ENCODE measurements at regions not wholly inside any gene's neighbourhood (a gene's known extent, or its start where the extent isn't known, plus 50 kb on each side); places are given as distances from the start of the nearest gene placed in this dataset.

DNA sequence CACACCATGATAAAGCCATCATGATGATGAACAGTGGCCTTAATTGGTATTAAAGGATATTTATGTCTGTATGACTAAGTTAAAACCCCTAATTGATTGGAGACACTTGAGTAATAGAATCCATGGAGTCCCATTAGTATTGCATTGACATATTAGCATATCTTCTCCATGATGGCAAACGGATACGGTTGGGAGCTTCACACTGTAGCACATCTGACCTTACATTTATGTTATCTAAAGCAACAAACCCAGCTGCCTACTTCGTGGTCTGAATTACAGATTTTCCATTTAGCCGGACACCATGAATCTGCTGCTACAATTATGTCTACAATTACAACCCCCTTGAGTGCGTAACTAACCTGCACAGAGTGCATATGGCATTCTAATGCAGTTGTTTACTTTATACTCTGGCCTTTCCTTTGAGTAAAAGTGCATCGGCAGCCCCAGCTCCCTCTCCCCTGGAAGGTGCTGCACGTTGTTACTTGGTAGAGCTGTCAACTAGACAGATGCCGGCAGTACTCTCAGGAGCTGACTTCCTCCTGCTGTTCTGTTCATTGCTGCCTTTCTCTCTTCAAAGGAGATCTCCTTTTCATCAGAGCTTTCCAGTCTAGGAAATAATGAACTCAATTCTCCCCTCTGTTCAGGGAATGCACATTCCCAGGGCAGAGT, 92.1 kb downstream of the LRRC30 start (continued):
- TF ChIP-seq, protein P1, sequence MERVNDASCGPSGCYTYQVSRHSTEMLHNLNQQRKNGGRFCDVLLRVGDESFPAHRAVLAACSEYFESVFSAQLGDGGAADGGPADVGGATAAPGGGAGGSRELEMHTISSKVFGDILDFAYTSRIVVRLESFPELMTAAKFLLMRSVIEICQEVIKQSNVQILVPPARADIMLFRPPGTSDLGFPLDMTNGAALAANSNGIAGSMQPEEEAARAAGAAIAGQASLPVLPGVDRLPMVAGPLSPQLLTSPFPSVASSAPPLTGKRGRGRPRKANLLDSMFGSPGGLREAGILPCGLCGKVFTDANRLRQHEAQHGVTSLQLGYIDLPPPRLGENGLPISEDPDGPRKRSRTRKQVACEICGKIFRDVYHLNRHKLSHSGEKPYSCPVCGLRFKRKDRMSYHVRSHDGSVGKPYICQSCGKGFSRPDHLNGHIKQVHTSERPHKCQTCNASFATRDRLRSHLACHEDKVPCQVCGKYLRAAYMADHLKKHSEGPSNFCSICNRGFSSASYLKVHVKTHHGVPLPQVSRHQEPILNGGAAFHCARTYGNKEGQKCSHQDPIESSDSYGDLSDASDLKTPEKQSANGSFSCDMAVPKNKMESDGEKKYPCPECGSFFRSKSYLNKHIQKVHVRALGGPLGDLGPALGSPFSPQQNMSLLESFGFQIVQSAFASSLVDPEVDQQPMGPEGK (CRISPR knock-in tag; IDR thresholded peaks at IDR 0.05; ENCODE audit: borderline replicate concordance) = no peak
- no peak for TF ChIP-seq GLIS3 (CRISPR knock-in tag; IDR thresholded peaks at IDR 0.05)

DNA sequence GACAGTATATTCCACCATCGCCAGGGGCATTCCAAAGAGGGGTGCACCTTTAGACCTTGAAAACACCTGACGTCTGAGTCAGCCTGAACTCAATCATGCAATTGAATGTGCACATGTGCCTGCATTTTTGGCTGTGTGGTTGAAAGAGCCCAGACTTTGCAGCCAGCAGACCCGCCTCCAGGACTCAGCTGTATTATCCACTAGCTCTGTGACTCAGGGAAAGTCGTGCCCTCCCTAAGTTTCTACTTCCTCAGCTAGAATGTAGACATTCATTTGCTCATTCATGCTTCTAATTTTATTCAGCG, 94.2 kb downstream of the LRRC30 start:
- TF ChIP-seq OSR1 (CRISPR knock-in tag; IDR thresholded peaks at IDR 0.05) = no peak
- TF ChIP-seq, protein P1 (CRISPR knock-in tag; IDR thresholded peaks at IDR 0.05; ENCODE audit: borderline replicate concordance) = no peak
- no peak for TF ChIP-seq GLIS3 (CRISPR knock-in tag; IDR thresholded peaks at IDR 0.05)
- no peak for TF ChIP-seq TCF4 (CRISPR knock-in tag; IDR thresholded peaks at IDR 0.05; ENCODE audit: borderline replicate concordance)
- no peak for TF ChIP-seq ISL1 (CRISPR knock-in tag; IDR thresholded peaks at IDR 0.05)
- TF ChIP-seq CSRNP3 (CRISPR knock-in tag; IDR thresholded peaks at IDR 0.05) = no peak
- no peak for TF ChIP-seq ZNF565 (CRISPR knock-in tag; conservative IDR thresholded peaks at IDR 0.05; ENCODE audit: low read depth)
- TF ChIP-seq, protein P2, sequence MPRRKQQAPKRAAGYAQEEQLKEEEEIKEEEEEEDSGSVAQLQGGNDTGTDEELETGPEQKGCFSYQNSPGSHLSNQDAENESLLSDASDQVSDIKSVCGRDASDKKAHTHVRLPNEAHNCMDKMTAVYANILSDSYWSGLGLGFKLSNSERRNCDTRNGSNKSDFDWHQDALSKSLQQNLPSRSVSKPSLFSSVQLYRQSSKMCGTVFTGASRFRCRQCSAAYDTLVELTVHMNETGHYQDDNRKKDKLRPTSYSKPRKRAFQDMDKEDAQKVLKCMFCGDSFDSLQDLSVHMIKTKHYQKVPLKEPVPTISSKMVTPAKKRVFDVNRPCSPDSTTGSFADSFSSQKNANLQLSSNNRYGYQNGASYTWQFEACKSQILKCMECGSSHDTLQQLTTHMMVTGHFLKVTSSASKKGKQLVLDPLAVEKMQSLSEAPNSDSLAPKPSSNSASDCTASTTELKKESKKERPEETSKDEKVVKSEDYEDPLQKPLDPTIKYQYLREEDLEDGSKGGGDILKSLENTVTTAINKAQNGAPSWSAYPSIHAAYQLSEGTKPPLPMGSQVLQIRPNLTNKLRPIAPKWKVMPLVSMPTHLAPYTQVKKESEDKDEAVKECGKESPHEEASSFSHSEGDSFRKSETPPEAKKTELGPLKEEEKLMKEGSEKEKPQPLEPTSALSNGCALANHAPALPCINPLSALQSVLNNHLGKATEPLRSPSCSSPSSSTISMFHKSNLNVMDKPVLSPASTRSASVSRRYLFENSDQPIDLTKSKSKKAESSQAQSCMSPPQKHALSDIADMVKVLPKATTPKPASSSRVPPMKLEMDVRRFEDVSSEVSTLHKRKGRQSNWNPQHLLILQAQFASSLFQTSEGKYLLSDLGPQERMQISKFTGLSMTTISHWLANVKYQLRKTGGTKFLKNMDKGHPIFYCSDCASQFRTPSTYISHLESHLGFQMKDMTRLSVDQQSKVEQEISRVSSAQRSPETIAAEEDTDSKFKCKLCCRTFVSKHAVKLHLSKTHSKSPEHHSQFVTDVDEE (CRISPR knock-in tag; IDR thresholded peaks at IDR 0.05) = no peak
- TF ChIP-seq ZFP30 (CRISPR knock-in tag; IDR thresholded peaks at IDR 0.05) = no peak
- no peak for TF ChIP-seq ZC3H10 (CRISPR knock-in tag; IDR thresholded peaks at IDR 0.05)
- no peak for TF ChIP-seq TOX (CRISPR knock-in tag; IDR thresholded peaks at IDR 0.05; ENCODE audit: borderline replicate concordance)
- TF ChIP-seq, protein P3, sequence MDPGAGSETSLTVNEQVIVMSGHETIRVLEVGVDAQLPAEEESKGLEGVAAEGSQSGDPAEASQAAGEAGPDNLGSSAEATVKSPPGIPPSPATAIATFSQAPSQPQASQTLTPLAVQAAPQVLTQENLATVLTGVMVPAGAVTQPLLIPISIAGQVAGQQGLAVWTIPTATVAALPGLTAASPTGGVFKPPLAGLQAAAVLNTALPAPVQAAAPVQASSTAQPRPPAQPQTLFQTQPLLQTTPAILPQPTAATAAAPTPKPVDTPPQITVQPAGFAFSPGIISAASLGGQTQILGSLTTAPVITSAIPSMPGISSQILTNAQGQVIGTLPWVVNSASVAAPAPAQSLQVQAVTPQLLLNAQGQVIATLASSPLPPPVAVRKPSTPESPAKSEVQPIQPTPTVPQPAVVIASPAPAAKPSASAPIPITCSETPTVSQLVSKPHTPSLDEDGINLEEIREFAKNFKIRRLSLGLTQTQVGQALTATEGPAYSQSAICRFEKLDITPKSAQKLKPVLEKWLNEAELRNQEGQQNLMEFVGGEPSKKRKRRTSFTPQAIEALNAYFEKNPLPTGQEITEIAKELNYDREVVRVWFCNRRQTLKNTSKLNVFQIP (CRISPR knock-in tag; IDR thresholded peaks at IDR 0.05; ENCODE audit: borderline replicate concordance, low read depth) = no peak
- no peak for TF ChIP-seq BACH2 (CRISPR knock-in tag; IDR thresholded peaks at IDR 0.05; ENCODE audit: borderline replicate concordance)
- no peak for TF ChIP-seq ESRRG (CRISPR knock-in tag; IDR thresholded peaks at IDR 0.05)
- no peak for TF ChIP-seq ZFP3 (CRISPR knock-in tag; IDR thresholded peaks at IDR 0.05)
- TF ChIP-seq CSDC2 (CRISPR knock-in tag; IDR thresholded peaks at IDR 0.05) = no peak
- ATAC-seq = no peak

GRCh38 chr18:7329016-7329415, 98.1 kb downstream of the LRRC30 start:
- no peak for ATAC-seq
- TF ChIP-seq ZNF8 (CRISPR knock-in tag; IDR thresholded peaks at IDR 0.05) = no peak
- no peak for TF ChIP-seq CSDC2 (CRISPR knock-in tag; IDR thresholded peaks at IDR 0.05)
- no peak for TF ChIP-seq RARB (CRISPR knock-in tag; IDR thresholded peaks at IDR 0.05)
- TF ChIP-seq TCF4 (CRISPR knock-in tag; IDR thresholded peaks at IDR 0.05; ENCODE audit: borderline replicate concordance) = no peak
- TF ChIP-seq ZC3H10 (CRISPR knock-in tag; IDR thresholded peaks at IDR 0.05) = no peak
- no peak for TF ChIP-seq SNAI2 (CRISPR knock-in tag; IDR thresholded peaks at IDR 0.05)
- TF ChIP-seq, protein P1 (CRISPR knock-in tag; IDR thresholded peaks at IDR 0.05; ENCODE audit: borderline replicate concordance) = no peak
- TF ChIP-seq ZFP3 (CRISPR knock-in tag; IDR thresholded peaks at IDR 0.05) = no peak
- TF ChIP-seq, protein P3 (CRISPR knock-in tag; IDR thresholded peaks at IDR 0.05; ENCODE audit: borderline replicate concordance, low read depth) = no peak
- TF ChIP-seq BACH2 (CRISPR knock-in tag; IDR thresholded peaks at IDR 0.05; ENCODE audit: borderline replicate concordance) = no peak
- TF ChIP-seq, protein P4, sequence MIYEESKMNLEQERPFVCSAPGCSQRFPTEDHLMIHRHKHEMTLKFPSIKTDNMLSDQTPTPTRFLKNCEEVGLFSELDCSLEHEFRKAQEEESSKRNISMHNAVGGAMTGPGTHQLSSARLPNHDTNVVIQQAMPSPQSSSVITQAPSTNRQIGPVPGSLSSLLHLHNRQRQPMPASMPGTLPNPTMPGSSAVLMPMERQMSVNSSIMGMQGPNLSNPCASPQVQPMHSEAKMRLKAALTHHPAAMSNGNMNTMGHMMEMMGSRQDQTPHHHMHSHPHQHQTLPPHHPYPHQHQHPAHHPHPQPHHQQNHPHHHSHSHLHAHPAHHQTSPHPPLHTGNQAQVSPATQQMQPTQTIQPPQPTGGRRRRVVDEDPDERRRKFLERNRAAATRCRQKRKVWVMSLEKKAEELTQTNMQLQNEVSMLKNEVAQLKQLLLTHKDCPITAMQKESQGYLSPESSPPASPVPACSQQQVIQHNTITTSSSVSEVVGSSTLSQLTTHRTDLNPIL (CRISPR knock-in tag; IDR thresholded peaks at IDR 0.05; ENCODE audit: low read depth) = no peak
- no peak for TF ChIP-seq ZFP30 (CRISPR knock-in tag; IDR thresholded peaks at IDR 0.05)
- TF ChIP-seq ZNF70 (CRISPR knock-in tag; IDR thresholded peaks at IDR 0.05) = no peak
- no peak for TF ChIP-seq ESRRG (CRISPR knock-in tag; IDR thresholded peaks at IDR 0.05)
- TF ChIP-seq ISL1 (CRISPR knock-in tag; IDR thresholded peaks at IDR 0.05) = no peak
- no peak for TF ChIP-seq ARNTL (CRISPR knock-in tag; IDR thresholded peaks at IDR 0.05; ENCODE audit: borderline replicate concordance, low read depth)

Data from SK-N-SH treated with all-trans-retinoic acid at 6 μM for 48 hours (cell line).